ENCODE measurements at regions not wholly inside any gene's neighbourhood (a gene's known extent, or its start where the extent isn't known, plus 50 kb on each side); places are given as distances from the start of the nearest gene placed in this dataset.
"Not testable (repeated sequence)": the region's sequence is repeated elsewhere in the genome, so short reads cannot be mapped to it uniquely, and the experiment has no call there.

DNA sequence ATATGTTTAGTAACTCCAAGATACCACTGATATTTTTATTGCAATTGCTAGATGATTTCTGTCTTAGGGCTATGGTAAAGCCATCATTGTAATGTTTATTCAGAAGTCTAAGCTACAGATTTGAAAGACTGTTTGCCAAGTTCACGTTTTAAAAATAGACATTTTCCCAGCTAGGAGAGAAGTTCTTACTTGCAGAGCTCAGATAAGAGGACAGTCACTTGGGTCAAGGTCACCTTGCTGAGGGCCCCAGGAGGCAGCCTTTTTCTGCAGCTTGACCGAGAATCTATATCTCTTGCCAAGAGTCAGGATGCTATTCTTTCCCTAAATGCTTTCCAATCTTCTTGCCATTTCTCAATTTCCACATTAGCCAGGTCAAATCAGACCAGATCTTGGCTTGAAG, 1011.2 kb downstream of the KCNMA1 start:
- Histone ChIP-seq H3K36me3 (no peaks in the 10 kb centered on the region), H3K27me3 (ENCODE audit: low read depth) (no peaks in the 10 kb centered on the region), H3K4me1 (no peaks in the 10 kb centered on the region), H3K4me3 (no peak overlapping the region), H3K27ac (no peak overlapping the region), H3K9me3 (no peaks in the 10 kb centered on the region)
- no peak for DNase-seq
- ATAC-seq: no peak
- no peak for TF ChIP-seq CTCF (IDR thresholded peaks at IDR 0.05)
- intact Hi-C loops (cut with DNase I): no loop called here

GRCh38 chr10:76624470-76624869, 1013.1 kb downstream of the KCNMA1 start:
- ATAC-seq (no peak), DNase-seq (no peak)
- Histone ChIP-seq H3K36me3 (no peaks in the 10 kb centered on the region), H3K4me1 (no peaks in the 10 kb centered on the region), H3K27ac (no peak overlapping the region), H3K9me3 (no peaks in the 10 kb centered on the region), H3K4me3 (no peak overlapping the region), H3K27me3 (ENCODE audit: low read depth) (no peaks in the 10 kb centered on the region)
- no peak for TF ChIP-seq CTCF (IDR thresholded peaks at IDR 0.05)
- intact Hi-C loops (cut with DNase I): no loop called here

GRCh38 chr10:76621886-76622620, 1015.6 kb downstream of the KCNMA1 start:
- DNase-seq (no peak), ATAC-seq (no peak)
- no peak overlapping the region for H3K4me3 ChIP-seq
- H3K27me3 ChIP-seq (ENCODE audit: low read depth): no peaks in the 10 kb centered on the region
- intact Hi-C loops (cut with DNase I): no loop called here
- H3K9me3 ChIP-seq: no peaks in the 10 kb centered on the region
- no peaks in the 10 kb centered on the region for H3K36me3 ChIP-seq
- TF ChIP-seq CTCF (IDR thresholded peaks at IDR 0.05): no peak
- H3K27ac ChIP-seq: no peak overlapping the region
- H3K4me1 ChIP-seq: no peaks in the 10 kb centered on the region

DNA sequence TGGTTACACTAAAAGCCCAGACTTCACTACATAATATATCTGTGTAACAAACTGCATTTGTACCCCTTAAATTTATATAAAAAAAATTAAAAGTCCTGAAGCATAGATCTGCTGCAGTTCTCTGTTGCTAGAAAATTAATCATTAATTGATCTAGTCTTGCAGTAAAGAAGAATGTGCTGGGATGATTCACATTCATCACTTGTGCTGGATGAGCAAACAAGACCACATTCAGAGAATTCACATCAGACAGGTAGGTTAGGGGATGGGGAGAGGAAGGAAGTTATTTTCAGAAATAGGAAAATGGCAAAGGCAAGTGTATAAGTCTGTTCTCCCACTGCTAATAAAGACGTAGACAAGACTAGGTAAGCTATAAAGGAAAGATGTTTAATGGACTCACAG, 1019.0 kb downstream of the KCNMA1 start:
- Histone ChIP-seq H3K27me3 (ENCODE audit: low read depth) (no peaks in the 10 kb centered on the region), H3K4me1 (no peaks in the 10 kb centered on the region), H3K27ac (no peak overlapping the region), H3K4me3 (no peak overlapping the region), H3K36me3 (no peaks in the 10 kb centered on the region), H3K9me3 (no peaks in the 10 kb centered on the region)
- no peak for ATAC-seq
- no peak for TF ChIP-seq CTCF (IDR thresholded peaks at IDR 0.05)
- DNase-seq: no peak
- intact Hi-C loops (cut with DNase I): no loop called here

GRCh38 chr10:76618171-76618570, 1019.4 kb downstream of the KCNMA1 start:
- Histone ChIP-seq H3K9me3 (no peaks in the 10 kb centered on the region), H3K4me3 (no peak overlapping the region), H3K27me3 (ENCODE audit: low read depth) (no peaks in the 10 kb centered on the region), H3K4me1 (no peaks in the 10 kb centered on the region), H3K27ac (no peak overlapping the region), H3K36me3 (no peaks in the 10 kb centered on the region)
- TF ChIP-seq CTCF (IDR thresholded peaks at IDR 0.05): no peak
- DNase-seq (no peak), ATAC-seq (no peak)
- intact Hi-C loops (cut with DNase I): no loop called here

GRCh38 chr10:76616666-76617065, 1020.9 kb downstream of the KCNMA1 start:
- H3K36me3 ChIP-seq; DNase-seq; H3K4me3 ChIP-seq; ATAC-seq; intact Hi-C loops (cut with DNase I); H3K27me3 ChIP-seq (ENCODE audit: low read depth); H3K9me3 ChIP-seq; H3K27ac ChIP-seq; H3K4me1 ChIP-seq: not testable (repeated sequence)
